GM13977 (cell line): ENCODE measurements at regions not wholly inside any gene's neighbourhood (a gene's known extent, or its start where the extent isn't known, plus 50 kb on each side); places are given as distances from the start of the nearest gene placed in this dataset.

Source experiments
- DNase-seq: peaks from one replicate; pipeline ENCODE4 v3.0.0; 2012; ENCODE audit warnings: low spot score
- CTCF ChIP-seq: IDR thresholded peaks from 2 replicates; pipeline ENCODE4 v1.5.1; 2012; ENCODE audit warnings: mild to moderate bottlenecking, control low read depth; ENCODE audit not compliant: insufficient read depth; ENCODE audit errors: extremely low read depth, missing control alignments
- in situ Hi-C: fragments of 300-500 bp; cut with MboI; formaldehyde crosslinking; loops from one replicate; pipeline ENCODE4 v1.12.0; 2022; ENCODE audit warnings: low sequenced_read_pairs, low pct_unique_long_range_greater_than_20kb, mixed read lengths, inconsistent platforms; ENCODE audit not compliant: unreplicated experiment

GRCh38 chr15:59866642-59867041 is 137.5 kb upstream of the FOXB1 start:
- DNase-seq, result no peak
- in situ Hi-C loops, result no loop called here
- TF ChIP-seq CTCF, result no peak

GRCh38 chr15:59862191-59863155 is 141.6 kb upstream of the FOXB1 start:
- no peak for DNase-seq
- in situ Hi-C loops, result no loop called here
- TF ChIP-seq CTCF, result no peak

GRCh38 chr15:59847968-59848367 is 156.1 kb upstream of the FOXB1 start:
- in situ Hi-C loops, result no loop called here
- DNase-seq, result no peak
- TF ChIP-seq CTCF, result no peak

- in situ Hi-C loops, result no loop called here
- no peak for DNase-seq
- TF ChIP-seq CTCF, result no peak
These were observed 156.9 kb upstream of the BNIP2 start for GRCh38 chr15:59845942-59846499.

GRCh38 chr15:59843609-59844008 is 154.5 kb upstream of the BNIP2 start:
- in situ Hi-C loops, result no loop called here
- no peak for TF ChIP-seq CTCF
- DNase-seq, result no peak

- TF ChIP-seq CTCF, result no peak
- in situ Hi-C loops, result no loop called here
- no peak for DNase-seq
These were observed 151.9 kb upstream of the BNIP2 start for GRCh38 chr15:59841036-59841435.
